Astrocyte of the spinal cord (primary cell): ENCODE measurements at regions not wholly inside any gene's neighbourhood (a gene's known extent, or its start where the extent isn't known, plus 50 kb on each side); places are given as distances from the start of the nearest gene placed in this dataset.

Source experiments
- DNase-seq: peaks from one replicate; pipeline ENCODE4 v3.0.0; 2011; ENCODE audit warnings: low read depth, low spot score
- H3K4me3 ChIP-seq: 2 replicates; pipeline ENCODE4 v1.5.1; 2011; ENCODE audit warnings: low read depth, mild to moderate bottlenecking, low read length, moderate library complexity
- in situ Hi-C: cut with HindIII; loops from 2 replicates; pipeline ENCODE4 v1.10.0; 2017; ENCODE audit warnings: low sequenced_read_pairs
- TF ChIP-seq, protein P1 (sequence below): IDR thresholded peaks from 2 replicates; pipeline ENCODE4 v1.5.1; 2012; ENCODE audit warnings: low read depth, mild to moderate bottlenecking, low read length, inconsistent platforms

DNA sequence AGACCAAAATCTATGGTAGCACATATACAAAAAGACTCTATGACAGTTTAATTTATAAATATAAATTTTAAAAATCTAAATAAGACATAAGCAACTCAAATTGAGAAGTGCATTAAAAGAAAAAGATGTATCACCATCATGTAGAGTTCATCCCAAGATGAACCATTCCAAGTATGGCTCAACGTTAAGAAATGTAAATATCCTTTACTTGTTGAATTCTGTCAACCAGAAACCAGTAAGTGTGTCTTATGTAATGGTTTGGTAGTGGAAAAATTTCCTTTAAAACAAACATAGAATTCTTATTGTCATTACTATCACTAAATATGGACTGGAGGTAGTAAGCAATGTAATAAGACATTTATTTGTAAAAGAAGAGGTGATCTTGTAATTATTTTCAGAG is 87.3 kb downstream of the YIPF5 start:
- H3K4me3 ChIP-seq: no peak overlapping the region
- in situ Hi-C loops: no loop called here
- TF ChIP-seq, protein P1, sequence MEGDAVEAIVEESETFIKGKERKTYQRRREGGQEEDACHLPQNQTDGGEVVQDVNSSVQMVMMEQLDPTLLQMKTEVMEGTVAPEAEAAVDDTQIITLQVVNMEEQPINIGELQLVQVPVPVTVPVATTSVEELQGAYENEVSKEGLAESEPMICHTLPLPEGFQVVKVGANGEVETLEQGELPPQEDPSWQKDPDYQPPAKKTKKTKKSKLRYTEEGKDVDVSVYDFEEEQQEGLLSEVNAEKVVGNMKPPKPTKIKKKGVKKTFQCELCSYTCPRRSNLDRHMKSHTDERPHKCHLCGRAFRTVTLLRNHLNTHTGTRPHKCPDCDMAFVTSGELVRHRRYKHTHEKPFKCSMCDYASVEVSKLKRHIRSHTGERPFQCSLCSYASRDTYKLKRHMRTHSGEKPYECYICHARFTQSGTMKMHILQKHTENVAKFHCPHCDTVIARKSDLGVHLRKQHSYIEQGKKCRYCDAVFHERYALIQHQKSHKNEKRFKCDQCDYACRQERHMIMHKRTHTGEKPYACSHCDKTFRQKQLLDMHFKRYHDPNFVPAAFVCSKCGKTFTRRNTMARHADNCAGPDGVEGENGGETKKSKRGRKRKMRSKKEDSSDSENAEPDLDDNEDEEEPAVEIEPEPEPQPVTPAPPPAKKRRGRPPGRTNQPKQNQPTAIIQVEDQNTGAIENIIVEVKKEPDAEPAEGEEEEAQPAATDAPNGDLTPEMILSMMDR: no peak
- no peak for DNase-seq

DNA sequence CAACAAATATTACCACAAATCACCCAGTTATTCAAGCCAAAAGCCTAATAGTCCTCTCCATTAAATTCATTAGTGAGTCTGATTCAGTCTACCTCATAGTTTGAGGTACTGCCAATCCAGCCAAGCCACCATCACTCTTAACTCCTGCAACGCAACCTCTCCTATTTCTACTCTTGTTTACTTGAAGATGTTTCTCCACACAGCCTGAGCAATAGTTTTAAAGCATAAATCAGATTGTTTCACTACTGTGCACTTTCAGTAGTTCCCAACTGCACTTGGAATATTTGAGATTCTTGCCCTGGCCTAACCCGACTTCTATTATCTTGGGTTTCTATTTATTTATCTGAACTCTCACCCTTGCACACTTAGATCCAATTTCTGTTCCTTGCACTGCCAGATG is 85.5 kb downstream of the YIPF5 start:
- in situ Hi-C loops: no loop called here
- DNase-seq: no peak
- H3K4me3 ChIP-seq: no peak overlapping the region
- TF ChIP-seq, protein P1: no peak

DNA sequence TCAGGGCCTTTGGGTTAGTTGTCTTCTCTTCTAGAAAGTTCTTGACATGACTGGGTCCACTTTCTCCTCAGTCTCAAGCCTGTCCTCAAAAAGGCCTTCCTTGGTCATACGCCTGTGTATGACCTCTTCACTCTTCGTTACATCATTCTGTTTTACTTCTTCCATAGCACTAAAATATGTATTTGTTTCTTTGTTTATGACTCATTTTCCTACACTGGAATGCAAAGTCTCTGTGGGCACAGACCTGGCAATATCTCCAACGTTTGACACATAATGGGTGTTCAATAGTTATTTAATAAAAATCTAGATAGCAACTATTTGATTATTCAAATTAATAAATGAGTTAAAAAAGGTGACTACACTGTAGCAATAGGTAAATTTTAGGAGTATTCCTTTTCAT is 85.1 kb downstream of the YIPF5 start:
- H3K4me3 ChIP-seq: no peak overlapping the region
- DNase-seq: no peak
- TF ChIP-seq, protein P1: no peak
- in situ Hi-C loops: no loop called here

DNA sequence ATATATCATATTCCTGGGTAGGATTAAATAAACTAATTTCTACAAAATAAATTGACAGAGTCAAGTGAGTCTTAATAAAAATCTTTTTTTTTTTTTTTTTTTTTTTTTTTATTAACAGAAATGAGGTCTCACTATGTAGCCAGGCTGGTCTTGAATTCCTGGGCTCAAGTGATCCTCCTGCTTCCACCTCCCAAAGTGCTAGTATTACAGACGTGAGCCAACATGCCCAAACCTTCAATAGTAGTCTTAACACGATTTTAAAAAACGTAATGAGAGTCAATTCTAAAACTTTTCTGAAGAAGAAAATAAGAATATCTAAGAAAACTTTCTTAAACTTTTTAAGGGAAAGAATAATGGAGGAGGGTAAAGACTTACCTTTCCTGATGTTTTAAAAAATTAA is 84.2 kb downstream of the YIPF5 start:
- in situ Hi-C loops: no loop called here
- no peak for DNase-seq
- TF ChIP-seq, protein P1: no peak
- H3K4me3 ChIP-seq: no peak overlapping the region

DNA sequence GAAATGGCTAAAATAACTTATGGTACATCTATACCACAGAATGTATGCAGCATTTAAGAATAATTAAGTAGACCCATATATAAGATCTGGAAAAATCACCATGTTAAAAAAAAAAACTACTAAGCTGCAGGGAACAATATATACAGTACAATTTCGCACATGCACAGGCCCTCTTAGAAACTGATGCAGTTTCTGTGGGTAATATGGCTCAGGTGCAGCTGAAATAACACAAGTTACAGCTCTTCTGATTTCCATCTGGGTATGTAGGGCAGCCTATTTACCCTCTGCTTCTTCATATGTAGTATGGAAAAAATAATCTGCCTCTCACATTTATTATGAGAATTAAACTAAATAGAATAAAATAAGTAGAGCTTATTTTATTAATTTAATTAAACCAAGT is 82.9 kb downstream of the YIPF5 start:
- TF ChIP-seq, protein P1: no peak
- DNase-seq: no peak
- no peak overlapping the region for H3K4me3 ChIP-seq
- in situ Hi-C loops: no loop called here

DNA sequence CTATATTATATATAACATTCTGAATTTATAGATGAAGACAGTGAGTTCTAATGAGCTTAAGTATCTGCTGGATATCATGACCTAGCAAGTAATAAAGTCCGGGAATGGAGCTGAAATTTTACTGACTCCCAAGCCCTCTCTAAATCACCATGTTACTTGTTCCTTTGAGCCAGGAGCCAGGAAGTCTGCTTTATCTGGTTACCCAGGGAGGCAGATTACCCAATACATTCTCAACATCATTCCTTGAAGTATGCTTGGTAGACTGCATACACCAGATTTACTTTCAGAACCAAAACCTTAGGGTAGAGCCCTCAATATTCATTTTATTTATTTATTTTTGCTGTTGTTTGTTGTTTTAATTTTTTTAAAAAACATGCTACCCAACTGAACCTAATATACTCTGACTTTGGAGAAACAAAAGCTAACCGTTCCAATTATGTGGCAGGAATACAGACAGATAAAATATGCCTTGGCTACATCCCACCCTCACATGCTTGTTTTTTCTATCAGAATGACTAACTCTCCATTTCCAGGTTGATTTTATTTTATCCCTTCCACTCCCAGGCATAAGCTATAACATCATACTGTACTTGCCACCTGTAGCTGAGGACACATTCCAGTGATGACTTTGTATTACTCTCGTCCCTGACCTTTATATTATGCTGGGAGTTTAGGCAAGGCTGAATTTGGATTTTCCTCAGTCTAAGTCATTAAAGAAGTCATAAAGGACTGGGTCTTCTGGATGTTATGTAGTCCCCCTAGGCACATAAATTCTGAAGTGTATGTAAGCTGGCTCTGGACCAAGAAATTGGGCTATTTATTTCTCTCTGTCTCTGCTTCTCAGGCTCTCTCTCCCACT is 82.0 kb downstream of the YIPF5 start:
- TF ChIP-seq, protein P1: no peak
- peak; percentile 7 for DNase-seq
- in situ Hi-C loops: no loop called here
- no peak overlapping the region for H3K4me3 ChIP-seq
